ENCODE measurements at regions not wholly inside any gene's neighbourhood (a gene's known extent, or its start where the extent isn't known, plus 50 kb on each side); places are given as distances from the start of the nearest gene placed in this dataset.

DNA sequence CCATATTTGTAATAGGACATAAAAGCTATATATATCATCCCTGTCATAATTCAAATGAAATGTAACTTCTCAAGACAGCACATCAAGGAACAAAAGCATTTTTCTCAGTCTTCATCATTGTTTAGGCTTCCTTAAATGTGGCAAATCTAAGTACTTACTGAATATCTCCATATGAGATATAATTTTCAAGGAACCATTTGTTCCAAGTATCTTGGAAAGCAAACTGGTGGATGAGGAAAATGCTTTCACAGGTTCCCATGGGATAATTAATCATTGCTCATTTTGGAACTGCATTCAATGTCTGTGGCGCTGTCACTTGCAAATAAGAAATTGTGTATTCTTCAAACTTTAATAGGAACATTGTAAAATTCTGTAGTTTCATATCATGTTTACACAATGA is 52.6 kb upstream of the ZNF385D start:
- TF ChIP-seq, protein P1, sequence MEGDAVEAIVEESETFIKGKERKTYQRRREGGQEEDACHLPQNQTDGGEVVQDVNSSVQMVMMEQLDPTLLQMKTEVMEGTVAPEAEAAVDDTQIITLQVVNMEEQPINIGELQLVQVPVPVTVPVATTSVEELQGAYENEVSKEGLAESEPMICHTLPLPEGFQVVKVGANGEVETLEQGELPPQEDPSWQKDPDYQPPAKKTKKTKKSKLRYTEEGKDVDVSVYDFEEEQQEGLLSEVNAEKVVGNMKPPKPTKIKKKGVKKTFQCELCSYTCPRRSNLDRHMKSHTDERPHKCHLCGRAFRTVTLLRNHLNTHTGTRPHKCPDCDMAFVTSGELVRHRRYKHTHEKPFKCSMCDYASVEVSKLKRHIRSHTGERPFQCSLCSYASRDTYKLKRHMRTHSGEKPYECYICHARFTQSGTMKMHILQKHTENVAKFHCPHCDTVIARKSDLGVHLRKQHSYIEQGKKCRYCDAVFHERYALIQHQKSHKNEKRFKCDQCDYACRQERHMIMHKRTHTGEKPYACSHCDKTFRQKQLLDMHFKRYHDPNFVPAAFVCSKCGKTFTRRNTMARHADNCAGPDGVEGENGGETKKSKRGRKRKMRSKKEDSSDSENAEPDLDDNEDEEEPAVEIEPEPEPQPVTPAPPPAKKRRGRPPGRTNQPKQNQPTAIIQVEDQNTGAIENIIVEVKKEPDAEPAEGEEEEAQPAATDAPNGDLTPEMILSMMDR (IDR thresholded peaks at IDR 0.05): no peak
- TF ChIP-seq POLR2A (IDR thresholded peaks at IDR 0.05): no peak

Measured in gastroesophageal sphincter (tissue), 3 donors.